Ascending aorta (tissue), 2 donors: ENCODE measurements at regions not wholly inside any gene's neighbourhood (a gene's known extent, or its start where the extent isn't known, plus 50 kb on each side); places are given as distances from the start of the nearest gene placed in this dataset.
"Not testable (repeated sequence)": the region's sequence is repeated elsewhere in the genome, so short reads cannot be mapped to it uniquely, and the experiment has no call there.

Experiments used
- DNase-seq, 2 donors: peaks; one replicate each; pipeline ENCODE4 v3.0.0-alpha.2; 2019; ENCODE audit warnings: low spot score in 2 of 2
- H3K27ac ChIP-seq, 2 donors: fragments of 200-600 bp; sonication (generic); one replicate each; pipeline ENCODE4 v1.5.1; 2016 to 2017; ENCODE audit warnings: mild to moderate bottlenecking in 1 of 2
- H3K27me3 ChIP-seq: fragments of 200-600 bp; sonication (generic); one replicate; pipeline ENCODE4 v1.5.1; 2017
- H3K36me3 ChIP-seq, 2 donors: fragments of 200-600 bp; sonication (generic); one replicate each; pipeline ENCODE4 v1.5.1; 2016
- H3K4me1 ChIP-seq, 2 donors: fragments of 200-600 bp; sonication (generic); one replicate each; pipeline ENCODE4 v1.5.1; 2016 to 2017; ENCODE audit warnings: mild to moderate bottlenecking in 1 of 2
- H3K4me3 ChIP-seq, 2 donors: fragments of 200-600 bp; sonication (generic); one replicate each; pipeline ENCODE4 v1.5.1; 2016 to 2017; ENCODE audit warnings: mild to moderate bottlenecking in 1 of 2
- H3K9me3 ChIP-seq, 2 donors: fragments of 200-600 bp; sonication (generic); one replicate each; pipeline ENCODE4 v1.5.1; 2016
- intact Hi-C: fragments of 100-400 bp; cut with DNase I; formaldehyde crosslinking; loops from one replicate; pipeline ENCODE4 v1.15.1; 2023
- TF ChIP-seq, protein P1 (sequence below), 3 experiments: fragments of 200-600 bp in 2 of 3; fragments of 450-650 bp in 1 of 3; sonication (generic) in 2 of 3; IDR thresholded peaks; one replicate each; pipeline ENCODE4 v1.5.1; 2016 to 2019; ENCODE audit warnings: antibody characterized with exemption in 3 of 3, mild to moderate bottlenecking in 1 of 3, moderate library complexity in 1 of 3

GRCh38 chr3:26474706-26475105 lies 147.9 kb upstream of the LRRC3B start:
- intact Hi-C loops: no loop called here
- Histone ChIP-seq H3K4me1 (no peaks in the 10 kb centered on the region), H3K27ac (no peak overlapping the region), H3K9me3 (no peaks in the 10 kb centered on the region), H3K4me3 (no peak overlapping the region), H3K27me3 (no peaks in the 10 kb centered on the region), H3K36me3 (no peaks in the 10 kb centered on the region)
- TF ChIP-seq, protein P1, sequence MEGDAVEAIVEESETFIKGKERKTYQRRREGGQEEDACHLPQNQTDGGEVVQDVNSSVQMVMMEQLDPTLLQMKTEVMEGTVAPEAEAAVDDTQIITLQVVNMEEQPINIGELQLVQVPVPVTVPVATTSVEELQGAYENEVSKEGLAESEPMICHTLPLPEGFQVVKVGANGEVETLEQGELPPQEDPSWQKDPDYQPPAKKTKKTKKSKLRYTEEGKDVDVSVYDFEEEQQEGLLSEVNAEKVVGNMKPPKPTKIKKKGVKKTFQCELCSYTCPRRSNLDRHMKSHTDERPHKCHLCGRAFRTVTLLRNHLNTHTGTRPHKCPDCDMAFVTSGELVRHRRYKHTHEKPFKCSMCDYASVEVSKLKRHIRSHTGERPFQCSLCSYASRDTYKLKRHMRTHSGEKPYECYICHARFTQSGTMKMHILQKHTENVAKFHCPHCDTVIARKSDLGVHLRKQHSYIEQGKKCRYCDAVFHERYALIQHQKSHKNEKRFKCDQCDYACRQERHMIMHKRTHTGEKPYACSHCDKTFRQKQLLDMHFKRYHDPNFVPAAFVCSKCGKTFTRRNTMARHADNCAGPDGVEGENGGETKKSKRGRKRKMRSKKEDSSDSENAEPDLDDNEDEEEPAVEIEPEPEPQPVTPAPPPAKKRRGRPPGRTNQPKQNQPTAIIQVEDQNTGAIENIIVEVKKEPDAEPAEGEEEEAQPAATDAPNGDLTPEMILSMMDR (IDR thresholded peaks at IDR 0.05): no peak
- DNase-seq: no peak

GRCh38 chr3:26480377-26480776 lies 142.2 kb upstream of the LRRC3B start:
- Histone ChIP-seq H3K4me1 (no peaks in the 10 kb centered on the region), H3K9me3 (no peaks in the 10 kb centered on the region), H3K27me3 (no peaks in the 10 kb centered on the region), H3K36me3 (no peaks in the 10 kb centered on the region), H3K4me3 (no peak overlapping the region), H3K27ac (no peak overlapping the region)
- intact Hi-C loops: no loop called here
- TF ChIP-seq, protein P1 (IDR thresholded peaks at IDR 0.05): no peak
- no peak for DNase-seq

- no peak for DNase-seq
- Histone ChIP-seq H3K27me3 (no peaks in the 10 kb centered on the region), H3K27ac (no peak overlapping the region), H3K36me3 (no peaks in the 10 kb centered on the region), H3K4me1 (no peaks in the 10 kb centered on the region), H3K4me3 (no peak overlapping the region), H3K9me3 (no peaks in the 10 kb centered on the region)
- TF ChIP-seq, protein P1 (IDR thresholded peaks at IDR 0.05): no peak
- intact Hi-C loops: no loop called here
These were observed 138.4 kb upstream of the LRRC3B start for GRCh38 chr3:26484140-26484539.

DNA sequence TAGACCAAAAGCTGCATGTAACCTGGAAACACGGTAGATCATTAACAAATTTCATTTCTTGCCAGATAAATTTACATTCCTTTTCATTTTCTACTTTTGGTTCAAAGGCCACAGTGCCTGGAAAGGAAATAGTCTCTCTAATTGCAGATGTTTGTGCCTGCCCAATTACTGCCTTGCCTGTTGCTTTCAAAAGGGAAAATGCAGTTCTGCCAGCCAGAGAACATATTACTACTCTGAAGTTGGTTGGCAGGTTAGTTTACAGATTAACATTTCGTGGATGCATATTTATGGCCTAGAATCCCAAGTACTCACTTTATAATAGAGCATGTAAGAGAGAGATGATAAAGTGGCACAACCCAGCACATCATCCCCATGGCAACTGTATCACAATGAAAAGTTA lies 124.3 kb upstream of the LRRC3B start:
- intact Hi-C loops: no loop called here
- Histone ChIP-seq H3K4me1 (no peaks in the 10 kb centered on the region), H3K27me3 (no peaks in the 10 kb centered on the region), H3K36me3 (no peaks in the 10 kb centered on the region), H3K9me3 (no peaks in the 10 kb centered on the region), H3K27ac (no peak overlapping the region), H3K4me3 (no peak overlapping the region)
- TF ChIP-seq, protein P1 (IDR thresholded peaks at IDR 0.05): no peak
- no peak for DNase-seq

DNA sequence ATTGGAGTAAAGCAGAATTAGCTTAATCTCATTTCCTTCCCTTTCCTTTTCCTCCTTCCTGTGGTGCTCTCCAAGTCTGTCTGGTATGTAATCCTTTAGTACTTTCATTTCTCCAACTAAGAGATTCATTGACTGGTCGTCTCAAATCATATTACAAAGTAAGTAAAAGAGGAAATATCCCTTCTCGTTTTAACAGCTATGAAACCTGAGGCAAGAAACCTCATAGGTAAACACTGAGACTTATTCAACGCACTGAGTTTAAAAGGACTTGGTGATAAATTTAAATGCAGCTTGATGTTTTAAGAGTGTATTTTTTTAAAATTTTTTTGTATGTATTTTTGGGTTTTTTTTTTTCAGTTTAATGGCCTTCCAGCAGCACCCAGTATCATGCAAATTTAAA lies 117.2 kb upstream of the LRRC3B start:
- no peak for DNase-seq

DNA sequence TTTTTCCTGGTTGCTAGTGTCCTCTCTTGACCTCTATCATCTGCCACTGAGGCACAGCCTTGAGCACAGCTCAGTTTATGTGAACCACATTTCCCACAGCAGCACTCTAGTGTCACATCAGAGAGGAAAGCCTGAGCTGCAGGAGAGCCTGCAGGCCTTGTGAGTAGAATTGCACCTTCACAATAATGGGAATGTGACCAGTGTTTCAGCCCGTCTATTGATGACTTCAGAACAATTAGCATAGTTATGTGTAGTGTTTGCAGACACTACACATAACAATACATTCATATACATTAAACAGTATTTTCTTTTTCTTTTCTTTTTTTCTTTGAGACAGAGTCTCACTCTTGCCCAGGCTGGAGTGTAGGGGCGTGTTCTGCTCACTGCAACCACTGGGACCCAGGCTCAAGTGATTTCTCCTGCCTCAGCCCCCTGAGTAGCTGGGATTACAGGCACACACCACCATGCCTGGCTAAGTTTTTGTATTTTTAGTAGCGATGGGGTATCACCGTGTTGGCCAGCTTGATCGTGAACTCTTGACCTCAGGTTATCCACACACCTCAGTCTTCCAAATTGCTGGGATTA lies 108.0 kb upstream of the LRRC3B start:
- intact Hi-C loops, H3K4me3 ChIP-seq, H3K36me3 ChIP-seq, H3K27ac ChIP-seq, H3K9me3 ChIP-seq, H3K27me3 ChIP-seq, H3K4me1 ChIP-seq, DNase-seq: not testable (repeated sequence)

More for the DNA sequence above, 117.2 kb upstream of the LRRC3B start:
- no peak overlapping the region for H3K4me3 ChIP-seq
- H3K27ac ChIP-seq: no peak overlapping the region
- no peaks in the 10 kb centered on the region for H3K9me3 ChIP-seq
- intact Hi-C loops: no loop called here
- no peaks in the 10 kb centered on the region for H3K27me3 ChIP-seq
- TF ChIP-seq, protein P1 (IDR thresholded peaks at IDR 0.05): no peak
- no peaks in the 10 kb centered on the region for H3K4me1 ChIP-seq
- H3K36me3 ChIP-seq: no peaks in the 10 kb centered on the region
